Mesenchymal stem cell (in vitro differentiated cells and primary cell): ENCODE measurements at regions not wholly inside any gene's neighbourhood (a gene's known extent, or its start where the extent isn't known, plus 50 kb on each side); places are given as distances from the start of the nearest gene placed in this dataset.

Source experiments
- DNase-seq: peaks from one replicate; pipeline ENCODE4 v3.0.0-alpha.2; 2013
- H2AFZ ChIP-seq: one replicate; pipeline ENCODE4 v1.6.1; 2013; ENCODE audit warnings: low read depth, mild to moderate bottlenecking, control low read depth, inconsistent platforms, low read length, moderate library complexity
- H2AK5ac ChIP-seq: 2 replicates; pipeline ENCODE4 v1.6.1; 2013; ENCODE audit warnings: low read length, moderate library complexity, mild to moderate bottlenecking, inconsistent platforms; ENCODE audit not compliant: severe bottlenecking
- H2BK120ac ChIP-seq: one replicate; pipeline ENCODE4 v1.6.1; 2013; ENCODE audit warnings: low read depth, mild to moderate bottlenecking, inconsistent platforms, low read length, moderate library complexity
- H2BK12ac ChIP-seq, 2 experiments: one replicate each; pipeline ENCODE4 v1.6.1; 2013; ENCODE audit warnings: inconsistent platforms in 2 of 2, low read length in 2 of 2, mild to moderate bottlenecking in 2 of 2, moderate library complexity in 2 of 2, control low read depth in 1 of 2
- H2BK15ac ChIP-seq: one replicate; pipeline ENCODE4 v1.6.1; 2013; ENCODE audit warnings: mild to moderate bottlenecking, low read depth, inconsistent platforms; ENCODE audit not compliant: poor library complexity, severe bottlenecking
- H2BK5ac ChIP-seq: 2 replicates; pipeline ENCODE4 v1.6.1; 2013; ENCODE audit warnings: low read depth, mild to moderate bottlenecking, low read length, control low read depth, inconsistent platforms; ENCODE audit not compliant: poor library complexity, severe bottlenecking
- H3K14ac ChIP-seq, 2 experiments: one replicate each; pipeline ENCODE4 v1.6.1; 2013; ENCODE audit warnings: inconsistent platforms in 2 of 2, low read length in 2 of 2, control low read depth in 1 of 2, mild to moderate bottlenecking in 1 of 2, moderate library complexity in 1 of 2
- H3K18ac ChIP-seq, 2 experiments: one replicate each; pipeline ENCODE4 v1.6.1; 2013; ENCODE audit warnings: inconsistent platforms in 2 of 2, low read length in 2 of 2, control low read depth in 1 of 2, low read depth in 1 of 2, mild to moderate bottlenecking in 1 of 2
- H3K23ac ChIP-seq, 2 experiments: one replicate each; pipeline ENCODE4 v1.6.1; 2013; ENCODE audit warnings: inconsistent platforms in 2 of 2, low read length in 2 of 2, mild to moderate bottlenecking in 2 of 2, moderate library complexity in 2 of 2, control low read depth in 1 of 2
- H3K27ac ChIP-seq: 2 replicates; pipeline ENCODE4 v1.5.1; 2013; ENCODE audit warnings: mild to moderate bottlenecking, moderate library complexity, low read length, control low read depth, inconsistent platforms; ENCODE audit not compliant: poor library complexity, severe bottlenecking
- H3K27me3 ChIP-seq, 2 experiments: 2 replicates each; pipeline versions ENCODE4 v1.6.1 to v1.7.0; 2013; ENCODE audit warnings: low read length in 2 of 2, mild to moderate bottlenecking in 2 of 2, moderate library complexity in 2 of 2, control low read depth in 1 of 2, inconsistent platforms in 1 of 2; ENCODE audit not compliant: control insufficient read depth in 1 of 2, insufficient read depth in 1 of 2
- H3K36me3 ChIP-seq, 2 experiments: 2 replicates each; pipeline versions ENCODE4 v1.6.1 to v1.7.0; 2013; ENCODE audit warnings: low read length in 2 of 2, control low read depth in 1 of 2, inconsistent platforms in 1 of 2, low read depth in 1 of 2, mild to moderate bottlenecking in 1 of 2; ENCODE audit not compliant: insufficient read depth in 2 of 2, control insufficient read depth in 1 of 2
- H3K4ac ChIP-seq, 2 experiments: one replicate each; pipeline ENCODE4 v1.6.1; 2013; ENCODE audit warnings: inconsistent platforms in 2 of 2, low read length in 2 of 2, mild to moderate bottlenecking in 2 of 2, moderate library complexity in 2 of 2, control low read depth in 1 of 2, low read depth in 1 of 2
- H3K4me1 ChIP-seq: 2 replicates; pipeline ENCODE4 v1.6.1; 2013; ENCODE audit warnings: low read depth, low read length, control low read depth; ENCODE audit not compliant: control insufficient read depth, insufficient read depth
- H3K4me2 ChIP-seq: 2 replicates; pipeline ENCODE4 v1.6.1; 2013; ENCODE audit warnings: low read length, mild to moderate bottlenecking, inconsistent platforms; ENCODE audit not compliant: poor library complexity, severe bottlenecking
- H3K4me3 ChIP-seq, 2 experiments: 2 replicates each; pipeline versions ENCODE4 v1.5.1 to v1.7.0; 2013; ENCODE audit warnings: low read length in 2 of 2, mild to moderate bottlenecking in 2 of 2, control low read depth in 1 of 2, low read depth in 1 of 2; ENCODE audit not compliant: insufficient read depth in 1 of 2
- H3K79me1 ChIP-seq: replicated peaks from 2 replicates; pipeline ENCODE4 v1.6.1; 2013; ENCODE audit warnings: mild to moderate bottlenecking, control low read depth, low read length, inconsistent platforms; ENCODE audit not compliant: poor library complexity, severe bottlenecking
- H3K9ac ChIP-seq: 2 replicates; pipeline ENCODE4 v1.7.0; 2013; ENCODE audit warnings: mild to moderate bottlenecking, low read length, moderate library complexity
- H3K9me3 ChIP-seq: 2 replicates; pipeline ENCODE4 v1.7.0; 2013; ENCODE audit warnings: mild to moderate bottlenecking, low read length; ENCODE audit not compliant: control insufficient read depth
- H4K8ac ChIP-seq: one replicate; pipeline ENCODE4 v1.6.1; 2013; ENCODE audit warnings: inconsistent platforms, mild to moderate bottlenecking, low read length, moderate library complexity
- H4K91ac ChIP-seq: one replicate; pipeline ENCODE4 v1.6.1; 2013; ENCODE audit warnings: mild to moderate bottlenecking, low read length, inconsistent platforms
- WGBS: methylation state at CpG from one replicate; pipeline ENCODE4 v1.1.7; 2013; ENCODE audit warnings: mixed read lengths; 5-methylcytosine and 5-hydroxymethylcytosine counted together

DNA sequence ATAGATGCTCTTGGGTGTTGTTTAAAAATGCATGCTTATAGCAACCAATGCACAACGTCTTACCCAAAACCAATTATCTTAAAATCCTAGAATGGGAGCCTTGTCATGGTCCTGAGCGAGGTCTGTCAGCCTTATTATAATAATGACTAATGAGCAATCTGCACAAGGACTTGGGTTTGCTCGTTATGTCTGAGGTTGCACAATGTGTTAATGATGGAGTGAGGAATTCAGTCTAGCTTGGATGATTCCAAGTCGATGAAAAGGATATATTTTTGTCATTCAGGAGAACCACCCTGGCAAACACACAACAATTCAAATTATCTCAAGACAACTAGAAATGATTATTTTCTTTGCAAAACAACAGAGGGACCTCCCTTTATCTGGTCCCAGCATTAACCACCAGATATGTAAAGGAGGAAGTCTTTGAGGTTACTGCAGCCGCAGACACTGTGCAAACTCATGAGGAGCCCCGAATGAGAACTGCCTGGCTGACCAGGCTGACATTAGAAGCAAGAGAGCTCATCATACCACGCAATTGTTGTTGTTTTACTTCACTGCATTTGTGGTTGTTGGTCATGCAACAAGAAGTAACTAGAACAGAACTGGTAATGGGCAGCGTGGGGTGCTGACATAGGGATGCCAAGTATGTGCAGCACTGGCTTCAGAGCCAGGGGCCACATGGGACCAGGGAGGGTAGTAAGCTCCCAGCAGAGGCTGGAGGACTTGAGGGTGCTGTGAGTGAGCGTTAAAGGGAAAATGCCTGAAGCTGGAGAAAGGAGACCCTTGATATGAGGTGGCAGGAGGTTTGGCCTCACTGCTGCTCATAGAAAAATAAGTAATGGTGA lies 488.3 kb downstream of the CDH26 start:
- H4K91ac ChIP-seq = no peak overlapping the region
- no peaks in the 10 kb centered on the region for H3K36me3 ChIP-seq
- H2BK120ac ChIP-seq = no peak overlapping the region
- no peaks in the 10 kb centered on the region for H3K79me1 ChIP-seq
- no peak overlapping the region for H3K14ac ChIP-seq
- no peak overlapping the region for H3K18ac ChIP-seq
- no peak overlapping the region for H3K23ac ChIP-seq
- H2BK12ac ChIP-seq = no peak overlapping the region
- H3K9ac ChIP-seq = no peak overlapping the region
- no peak for DNase-seq
- no peaks in the 10 kb centered on the region for H3K27me3 ChIP-seq
- 56% methylated on average over 5 of the region's 9 CpGs for WGBS
- no peak overlapping the region for H2BK15ac ChIP-seq
- no peak overlapping the region for H2AK5ac ChIP-seq
- H2BK5ac ChIP-seq = no peak overlapping the region
- no peak overlapping the region for H4K8ac ChIP-seq
- no peak overlapping the region for H3K4me3 ChIP-seq
- H2AFZ ChIP-seq = no peak overlapping the region
- no peak overlapping the region for H3K27ac ChIP-seq
- no peaks in the 10 kb centered on the region for H3K4me1 ChIP-seq
- no peak overlapping the region for H3K4ac ChIP-seq
- no peak overlapping the region for H3K4me2 ChIP-seq
- H3K9me3 ChIP-seq = no peaks in the 10 kb centered on the region

DNA sequence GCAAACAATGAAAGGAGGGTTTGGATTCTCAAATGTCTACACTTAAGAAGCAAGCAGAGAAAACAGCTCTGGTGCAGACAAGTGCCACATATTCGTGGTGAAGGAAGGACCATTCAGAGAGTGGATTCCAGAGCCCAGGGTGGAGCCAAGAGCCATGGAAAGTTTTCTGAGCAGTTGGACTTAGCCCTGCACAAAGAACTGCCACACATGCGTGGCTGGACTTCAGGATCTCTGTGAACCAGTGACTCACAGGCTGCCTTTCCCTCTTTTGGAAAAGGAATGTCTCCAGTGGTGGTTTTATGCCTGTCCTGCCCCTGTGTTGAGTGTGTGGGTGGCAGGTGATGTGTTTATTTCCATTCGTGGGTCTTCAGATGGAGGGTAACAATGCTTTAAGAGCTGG lies 489.5 kb downstream of the CDH26 start:
- Histone ChIP-seq H2BK12ac (no peak overlapping the region), H3K27ac (no peak overlapping the region), H3K23ac (no peak overlapping the region), H3K9me3 (no peaks in the 10 kb centered on the region), H3K79me1 (no peaks in the 10 kb centered on the region), H4K8ac (no peak overlapping the region), H3K4me2 (no peak overlapping the region), H3K4ac (no peak overlapping the region), H2AK5ac (no peak overlapping the region), H3K14ac (no peak overlapping the region), H2BK120ac (no peak overlapping the region), H4K91ac (no peak overlapping the region), H3K9ac (no peak overlapping the region), H3K4me1 (no peaks in the 10 kb centered on the region), H3K36me3 (no peaks in the 10 kb centered on the region), H3K4me3 (no peak overlapping the region), H2AFZ (no peak overlapping the region), H3K27me3 (no peaks in the 10 kb centered on the region), H2BK5ac (no peak overlapping the region), H3K18ac (no peak overlapping the region), H2BK15ac (no peak overlapping the region)
- WGBS = 35% methylated on average over 3 of the region's 3 CpGs
- DNase-seq = no peak

DNA sequence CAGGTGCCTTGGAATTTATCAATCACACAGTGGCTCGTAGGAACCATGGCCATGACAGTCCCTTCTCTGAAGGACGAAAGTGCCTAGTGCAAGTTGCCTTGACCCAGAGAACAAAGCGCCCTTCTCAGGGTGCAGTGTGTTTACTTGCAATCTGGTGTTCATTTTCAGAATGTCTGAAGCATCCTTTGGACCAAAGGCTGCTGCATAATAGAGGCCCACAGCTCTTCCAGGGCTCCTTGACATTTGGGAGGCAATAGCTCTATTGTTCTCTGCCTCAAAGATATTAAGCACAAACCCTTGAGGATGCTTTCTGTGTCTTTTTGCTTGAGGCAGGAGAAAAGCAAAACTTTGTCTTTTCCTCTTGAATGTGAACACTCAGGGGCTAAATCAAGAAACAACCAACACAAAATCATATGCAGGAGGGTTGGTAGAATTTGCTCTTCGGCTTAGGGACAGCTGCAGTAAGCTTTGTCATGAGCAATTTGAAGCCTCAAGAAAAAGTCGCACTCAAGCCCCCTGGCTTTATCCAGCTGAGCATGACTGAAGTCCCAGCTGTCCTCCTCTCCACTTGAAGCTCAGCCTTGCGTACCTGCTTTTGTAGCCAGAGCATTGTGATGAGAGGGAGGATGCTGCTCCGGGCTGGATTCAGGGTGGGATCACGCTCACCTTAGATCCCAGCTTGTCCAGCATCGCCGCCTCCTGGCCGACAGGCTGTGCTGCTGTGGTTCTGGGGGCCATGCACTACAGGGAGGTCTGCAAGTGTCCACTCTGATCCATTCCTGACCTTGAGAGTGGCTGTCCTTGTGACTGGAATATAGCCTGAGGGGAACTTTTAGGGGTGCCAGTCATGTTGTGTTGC lies 495.4 kb downstream of the CDH26 start:
- Histone ChIP-seq H2BK120ac (no peak overlapping the region), H2AK5ac (no peak overlapping the region), H4K91ac (no peak overlapping the region), H3K4me2 (no peak overlapping the region), H3K4me3 (no peak overlapping the region), H3K27ac (no peak overlapping the region), H3K79me1 (no peaks in the 10 kb centered on the region), H2BK15ac (no peak overlapping the region), H3K18ac (no peak overlapping the region), H2AFZ (no peak overlapping the region), H3K9ac (no peak overlapping the region), H4K8ac (no peak overlapping the region), H3K23ac (no peak overlapping the region), H3K14ac (no peak overlapping the region), H3K9me3 (no peaks in the 10 kb centered on the region), H3K36me3 (no peaks in the 10 kb centered on the region), H2BK12ac (no peak overlapping the region), H3K4me1 (no peaks in the 10 kb centered on the region), H3K27me3 (no peaks in the 10 kb centered on the region), H2BK5ac (no peak overlapping the region), H3K4ac (no peak overlapping the region)
- DNase-seq = no peak
- 73% methylated on average over 11 of the region's 11 CpGs for WGBS

DNA sequence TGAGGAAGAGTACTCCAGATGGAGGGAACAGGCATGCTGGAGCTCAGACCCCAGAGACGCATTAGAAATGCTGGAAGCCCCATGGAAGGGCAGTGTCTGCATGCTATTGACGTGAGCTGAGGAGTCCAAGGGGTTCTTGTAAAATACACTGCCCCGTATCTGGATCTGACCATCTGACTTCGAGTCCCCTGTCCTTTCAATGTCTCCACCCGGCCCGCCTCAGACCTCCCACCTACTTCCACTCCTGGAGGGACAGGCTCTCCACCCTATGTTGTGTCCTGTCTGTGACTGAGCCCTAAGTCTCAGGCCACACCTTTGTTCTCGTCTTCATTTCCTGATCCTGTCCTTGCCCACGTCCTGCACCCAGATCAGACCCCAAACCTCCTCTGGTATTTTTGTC lies 496.3 kb downstream of the CDH26 start:
- Histone ChIP-seq H3K18ac (no peak overlapping the region), H3K23ac (no peak overlapping the region), H3K79me1 (no peaks in the 10 kb centered on the region), H3K4ac (no peak overlapping the region), H2BK12ac (no peak overlapping the region), H3K9ac (no peak overlapping the region), H3K27me3 (no peaks in the 10 kb centered on the region), H3K27ac (no peak overlapping the region), H2BK120ac (no peak overlapping the region), H3K36me3 (no peaks in the 10 kb centered on the region), H2BK15ac (no peak overlapping the region), H3K4me3 (no peak overlapping the region), H3K4me1 (no peaks in the 10 kb centered on the region), H3K4me2 (no peak overlapping the region), H3K9me3 (no peaks in the 10 kb centered on the region), H2BK5ac (no peak overlapping the region), H2AK5ac (no peak overlapping the region), H3K14ac (no peak overlapping the region), H2AFZ (no peak overlapping the region), H4K91ac (no peak overlapping the region), H4K8ac (no peak overlapping the region)
- no peak for DNase-seq
- WGBS = 63% methylated on average over 8 of the region's 8 CpGs
